ENCODE measurements at regions not wholly inside any gene's neighbourhood (a gene's known extent, or its start where the extent isn't known, plus 50 kb on each side); places are given as distances from the start of the nearest gene placed in this dataset.
"Not testable (repeated sequence)": the region's sequence is repeated elsewhere in the genome, so short reads cannot be mapped to it uniquely, and the experiment has no call there.

- no peak for DNase-seq (ENCODE audit: low spot score)
Measured at GRCh38 chr2:194999771-195000170, 657.3 kb upstream of the SLC39A10 start.

DNA sequence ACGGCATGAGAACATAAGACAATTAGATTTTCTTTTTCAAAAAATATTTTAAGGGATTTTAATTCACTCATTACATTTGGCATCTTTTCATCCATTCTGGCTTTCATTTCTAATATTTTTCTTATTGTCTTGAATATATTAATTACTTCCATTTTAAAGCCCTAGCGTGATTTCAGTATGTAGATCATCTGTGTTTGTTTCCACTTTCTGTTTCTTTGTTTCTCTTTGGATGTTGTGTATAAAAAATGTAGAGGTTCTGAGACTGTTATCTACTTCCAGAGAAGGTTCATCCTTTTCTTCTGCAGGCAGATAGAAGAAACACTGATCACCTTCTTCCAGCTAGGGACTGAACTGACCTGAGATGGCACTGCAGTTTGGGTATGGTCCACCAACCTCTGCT is 664.4 kb upstream of the SLC39A10 start:
- no peak for DNase-seq (ENCODE audit: low spot score)

DNA sequence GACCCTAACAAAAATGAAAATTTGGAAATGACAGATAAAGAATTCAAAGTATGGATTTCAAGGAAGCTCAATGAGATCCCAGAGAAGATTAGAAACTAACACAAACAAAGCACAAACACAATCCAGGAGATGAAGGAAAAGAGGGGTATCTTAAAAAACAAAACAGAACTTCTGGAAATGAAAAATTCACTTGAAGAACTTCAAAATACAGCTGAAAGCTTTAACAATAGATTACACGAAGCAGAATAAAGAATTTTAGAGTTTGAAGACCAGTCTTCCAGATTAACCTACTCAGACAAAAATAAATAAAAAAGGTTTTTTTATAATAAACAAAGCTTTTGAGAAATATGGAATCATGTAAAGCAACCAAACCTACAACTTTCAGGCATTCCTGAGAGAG is 671.8 kb upstream of the SLC39A10 start:
- DNase-seq (ENCODE audit: low spot score), result no peak

DNA sequence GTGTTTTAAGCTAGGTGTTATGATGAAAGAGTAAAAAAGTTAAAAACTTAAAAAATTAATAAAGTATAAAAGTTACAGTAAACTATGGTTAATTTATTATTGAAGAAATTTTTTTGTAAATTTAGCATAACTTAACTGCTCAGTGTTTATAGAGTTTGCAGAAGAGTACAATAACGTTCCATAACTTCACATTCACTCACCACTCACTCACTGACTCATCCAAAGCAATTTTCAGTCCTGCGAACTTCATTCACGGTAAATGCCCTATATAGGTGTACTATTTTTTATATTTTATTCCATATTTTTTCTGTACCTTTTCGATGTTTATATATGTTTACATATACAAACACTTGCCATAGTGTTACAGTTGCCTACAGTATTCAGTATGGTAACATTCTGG is 694.8 kb upstream of the SLC39A10 start:
- no peak for DNase-seq (ENCODE audit: low spot score)

- no peak for DNase-seq (ENCODE audit: low spot score)
Measured at GRCh38 chr2:194954218-194954617, 702.8 kb upstream of the SLC39A10 start.

GRCh38 chr2:194946826-194947225 is 710.2 kb upstream of the SLC39A10 start:
- DNase-seq (ENCODE audit: low spot score), result no peak

- DNase-seq (ENCODE audit: low spot score), result no peak
Measured at GRCh38 chr2:194938066-194938465, 719.0 kb upstream of the SLC39A10 start.

GRCh38 chr2:194927489-194927888 is 729.5 kb upstream of the SLC39A10 start:
- DNase-seq (ENCODE audit: low spot score), result no peak

GRCh38 chr2:194926873-194927272 is 730.2 kb upstream of the SLC39A10 start:
- DNase-seq (ENCODE audit: low spot score), result no peak

- DNase-seq (ENCODE audit: low spot score), result no peak
Measured at GRCh38 chr2:194925742-194926141, 731.3 kb upstream of the SLC39A10 start.

- DNase-seq (ENCODE audit: low spot score), result no peak
Measured at GRCh38 chr2:194917519-194917918, 739.5 kb upstream of the SLC39A10 start.

DNA sequence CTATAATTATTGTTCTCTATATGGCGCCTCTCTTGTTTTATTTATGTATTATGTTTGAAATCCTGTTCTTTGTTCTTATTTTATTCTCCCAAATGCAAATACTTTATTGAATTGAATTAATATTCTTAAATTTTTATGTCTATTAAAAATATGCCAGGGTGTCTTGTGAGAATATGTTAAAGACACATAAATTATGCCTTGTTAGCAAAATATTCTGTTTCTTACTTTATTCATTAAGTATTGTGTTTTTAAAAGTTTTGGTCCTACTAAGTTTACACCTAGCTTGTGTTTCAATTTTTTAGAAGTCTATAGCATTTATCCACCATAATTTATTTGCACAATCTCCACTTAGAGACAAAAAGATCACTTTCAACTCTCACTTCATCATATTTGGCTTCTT is 741.5 kb upstream of the SLC39A10 start:
- no peak for DNase-seq (ENCODE audit: low spot score)

DNA sequence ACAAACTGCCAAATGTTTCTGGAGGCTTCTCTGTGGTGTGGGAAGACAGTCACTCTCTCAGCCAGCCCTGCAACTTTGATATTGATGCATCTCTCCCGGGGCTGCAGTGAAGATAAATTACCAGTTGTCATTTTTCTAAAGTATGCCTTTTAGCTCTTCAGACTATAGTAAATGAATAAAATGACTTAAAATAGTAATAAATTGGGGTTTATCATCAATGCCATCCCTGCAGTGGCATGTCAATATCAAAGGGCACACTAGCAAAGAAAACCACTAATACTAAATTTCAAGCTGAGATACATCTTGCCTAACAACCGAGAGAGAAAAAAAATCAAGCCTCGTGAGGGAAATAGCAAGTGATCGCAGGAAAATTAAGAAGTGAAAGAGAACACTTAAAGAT is 749.5 kb upstream of the SLC39A10 start:
- DNase-seq (ENCODE audit: low spot score), result no peak

GRCh38 chr2:194896871-194897270 is 760.2 kb upstream of the SLC39A10 start:
- DNase-seq (ENCODE audit: low spot score), result no peak

DNA sequence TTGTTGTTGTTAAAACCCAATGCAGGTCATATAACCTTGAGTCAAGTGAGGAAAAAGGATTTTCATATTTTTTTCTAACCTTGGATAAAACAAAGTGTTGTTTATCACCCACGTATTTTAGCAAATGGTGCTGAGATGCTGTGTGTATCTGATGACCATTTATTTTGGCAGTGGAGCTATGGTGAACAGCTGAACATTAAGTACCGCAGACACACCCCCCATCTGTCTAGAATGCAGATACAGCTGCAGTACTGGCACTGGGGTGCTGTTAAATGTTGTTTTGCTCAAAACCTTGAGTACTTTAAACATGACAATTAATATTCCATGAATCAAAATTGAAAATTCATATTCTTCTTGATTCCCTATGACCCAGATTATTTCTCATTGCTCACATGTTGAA is 773.3 kb upstream of the SLC39A10 start:
- no peak for DNase-seq (ENCODE audit: low spot score)

DNA sequence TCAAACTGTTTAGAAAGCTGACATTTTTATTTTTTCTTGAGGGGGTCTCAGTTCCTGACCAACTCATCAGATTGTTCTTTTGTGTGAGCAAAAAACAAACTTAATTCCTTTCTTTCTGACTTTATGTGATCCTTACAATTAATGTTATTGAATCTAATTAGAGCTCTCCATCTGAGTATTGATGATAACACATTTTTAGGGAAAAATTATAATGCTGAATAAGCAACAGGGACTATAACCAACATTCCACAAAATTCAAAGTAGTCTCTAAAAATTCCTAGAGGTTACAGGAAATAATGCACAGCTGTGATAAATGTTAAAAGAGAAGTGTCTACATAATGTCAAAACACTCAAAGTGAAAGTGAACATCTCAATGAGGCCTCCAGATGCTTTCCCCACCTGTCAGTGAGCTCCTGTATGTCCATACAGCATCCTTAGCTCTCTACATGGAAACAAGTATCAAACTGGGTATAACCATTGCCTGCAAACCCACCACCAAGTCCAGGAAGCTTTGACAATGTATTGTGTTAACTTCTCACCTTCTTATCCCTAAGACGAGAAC is 786.0 kb upstream of the SLC39A10 start:
- DNase-seq (ENCODE audit: low spot score), result no peak

DNA sequence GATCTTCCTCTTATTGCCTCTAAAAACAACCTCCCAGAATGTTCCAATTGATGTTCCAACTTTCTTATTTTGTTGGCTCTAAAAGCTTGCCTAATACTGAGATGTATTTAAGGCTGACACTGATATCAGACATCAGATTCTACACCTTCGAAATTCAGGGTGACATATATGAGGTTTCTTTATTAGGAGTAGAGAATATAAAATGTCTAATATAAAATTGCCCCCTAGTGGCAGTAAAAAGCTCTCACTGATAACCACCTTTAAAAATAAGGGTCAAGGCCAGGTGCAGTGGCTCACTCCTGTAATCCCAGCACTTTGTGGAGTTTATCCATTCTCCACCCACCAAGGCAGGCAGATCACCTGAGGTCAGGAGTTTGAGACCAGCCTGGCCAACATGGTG is 789.7 kb upstream of the SLC39A10 start:
- no peak for DNase-seq (ENCODE audit: low spot score)

GRCh38 chr2:194854941-194855340 is 802.1 kb upstream of the SLC39A10 start:
- DNase-seq (ENCODE audit: low spot score), result no peak

DNA sequence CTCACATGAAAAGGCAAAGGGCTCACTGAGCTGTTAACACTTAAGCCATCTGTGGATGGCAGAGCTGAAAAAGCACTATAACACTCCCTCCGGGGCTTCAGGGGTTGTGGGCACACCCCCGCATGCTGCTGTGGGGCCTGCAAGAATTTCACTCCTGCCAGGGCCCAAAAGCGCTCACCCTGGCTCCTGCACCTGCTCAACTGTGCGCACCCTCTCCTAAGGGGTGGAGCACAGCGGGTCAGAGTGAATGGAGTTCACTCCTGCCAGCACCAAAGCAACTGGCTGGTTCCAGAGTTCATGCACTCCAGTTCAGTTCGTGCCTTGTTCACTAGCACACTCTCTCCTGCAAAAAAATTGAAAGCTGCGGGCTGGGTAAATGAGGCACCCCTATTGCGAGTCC is 814.2 kb upstream of the SLC39A10 start:
- no peak for DNase-seq (ENCODE audit: low spot score)

DNA sequence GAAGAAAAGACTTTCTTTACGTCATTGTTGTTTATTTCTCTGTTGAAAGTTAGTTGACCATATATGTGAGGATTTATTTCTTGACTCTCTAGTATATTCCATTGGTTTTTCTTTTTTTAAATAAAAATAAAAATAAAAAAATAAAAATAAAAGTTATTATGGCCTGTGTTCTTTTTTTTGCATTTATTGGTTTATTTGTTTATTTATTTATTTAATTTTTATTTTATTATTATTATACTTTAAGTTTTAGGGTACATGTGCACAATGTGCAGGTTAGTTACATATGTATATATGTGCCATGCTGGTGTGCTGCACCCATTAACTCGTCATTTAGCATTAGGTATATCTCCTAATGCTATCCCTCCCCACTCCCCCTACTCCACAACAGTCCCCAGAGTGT is 822.7 kb upstream of the SLC39A10 start:
- DNase-seq (ENCODE audit: low spot score), result not testable (repeated sequence)

DNA sequence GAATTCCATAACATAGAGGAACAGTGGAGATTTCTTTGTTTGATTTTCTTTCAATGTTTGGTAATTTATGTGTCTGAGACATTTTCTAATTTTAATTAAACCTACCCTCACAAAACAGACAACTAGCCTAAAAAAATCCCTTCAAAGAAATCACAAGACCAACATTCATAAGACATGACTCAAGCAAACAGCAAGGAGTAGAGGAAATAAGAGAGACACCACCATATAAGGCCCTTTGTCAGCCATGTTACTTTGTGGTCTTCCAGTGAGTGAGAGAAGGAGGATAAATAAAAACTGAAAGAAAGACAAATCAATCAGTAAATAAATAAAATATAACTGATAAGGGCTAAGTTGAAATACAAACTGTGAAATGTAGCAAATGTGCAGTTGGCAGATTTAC is 830.8 kb upstream of the SLC39A10 start:
- no peak for DNase-seq (ENCODE audit: low spot score)

DNA sequence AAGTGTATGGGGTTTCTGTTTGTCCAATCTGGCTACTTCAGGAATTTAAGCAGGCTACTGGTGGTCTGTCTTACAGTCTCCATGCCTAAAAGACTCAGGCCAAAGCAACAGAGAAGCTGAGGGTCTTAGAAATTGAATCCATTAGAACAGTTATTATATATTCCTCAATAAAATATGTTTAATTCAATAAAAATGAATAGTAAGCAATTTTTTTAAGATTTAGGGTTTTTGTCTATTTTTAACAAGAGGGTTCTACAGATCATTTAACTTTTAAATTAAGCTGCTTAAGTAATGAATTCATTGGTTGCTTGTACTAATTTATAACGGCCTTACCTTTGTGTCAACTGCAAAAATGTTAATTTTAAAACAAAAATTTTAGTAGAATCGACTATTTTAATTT is 832.6 kb upstream of the SLC39A10 start:
- no peak for DNase-seq (ENCODE audit: low spot score)

DNA sequence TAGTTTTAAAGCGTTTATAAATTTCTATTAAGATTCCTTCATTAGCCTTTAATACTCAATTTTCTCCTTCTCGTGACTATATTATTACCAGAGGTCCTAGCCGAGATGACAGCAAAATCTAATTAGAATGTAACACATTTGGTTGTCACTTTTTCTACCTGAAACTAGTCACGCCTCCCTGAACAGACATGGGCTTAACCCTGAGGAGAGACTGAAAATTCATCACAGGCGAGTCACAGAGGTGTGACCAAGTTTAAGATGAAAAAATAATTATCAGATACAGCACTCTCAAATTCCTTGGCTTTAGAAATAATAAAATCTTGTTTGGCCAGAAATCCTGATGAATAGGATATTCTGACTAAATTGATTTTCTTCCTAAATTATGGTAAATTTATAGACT is 834.4 kb upstream of the SLC39A10 start:
- DNase-seq (ENCODE audit: low spot score), result no peak

GRCh38 chr2:194822097-194822496 is 834.9 kb upstream of the SLC39A10 start:
- DNase-seq (ENCODE audit: low spot score), result no peak

DNA sequence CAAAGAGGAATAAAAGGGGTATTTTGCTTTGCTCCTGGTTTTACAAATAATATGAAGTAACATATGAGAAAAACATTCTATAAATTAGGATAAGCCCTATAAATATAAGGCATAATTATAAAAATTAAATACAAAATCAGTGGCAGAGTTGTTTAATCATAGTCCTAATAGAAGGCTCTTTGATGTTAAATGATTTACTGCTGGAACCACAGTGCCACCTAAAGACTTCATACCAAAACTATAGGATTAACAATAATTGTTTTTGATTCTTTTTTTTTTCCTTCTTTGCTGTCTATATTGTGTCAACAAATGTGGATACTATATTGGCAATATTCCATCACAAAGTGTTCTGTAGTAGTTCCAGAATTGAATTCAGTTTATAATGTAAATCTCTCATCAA is 837.7 kb upstream of the SLC39A10 start:
- no peak for DNase-seq (ENCODE audit: low spot score)
